NCI-H146 treated with DMSO at 0.1 percent for 48 hours (cell line): ENCODE measurements at regions not wholly inside any gene's neighbourhood (a gene's known extent, or its start where the extent isn't known, plus 50 kb on each side); places are given as distances from the start of the nearest gene placed in this dataset.

Experiments used
- DNase-seq: peaks from one replicate; lab custom pipeline; 2025; ENCODE audit not compliant: unreplicated experiment; lab: John Stamatoyannopoulos, UW

DNA sequence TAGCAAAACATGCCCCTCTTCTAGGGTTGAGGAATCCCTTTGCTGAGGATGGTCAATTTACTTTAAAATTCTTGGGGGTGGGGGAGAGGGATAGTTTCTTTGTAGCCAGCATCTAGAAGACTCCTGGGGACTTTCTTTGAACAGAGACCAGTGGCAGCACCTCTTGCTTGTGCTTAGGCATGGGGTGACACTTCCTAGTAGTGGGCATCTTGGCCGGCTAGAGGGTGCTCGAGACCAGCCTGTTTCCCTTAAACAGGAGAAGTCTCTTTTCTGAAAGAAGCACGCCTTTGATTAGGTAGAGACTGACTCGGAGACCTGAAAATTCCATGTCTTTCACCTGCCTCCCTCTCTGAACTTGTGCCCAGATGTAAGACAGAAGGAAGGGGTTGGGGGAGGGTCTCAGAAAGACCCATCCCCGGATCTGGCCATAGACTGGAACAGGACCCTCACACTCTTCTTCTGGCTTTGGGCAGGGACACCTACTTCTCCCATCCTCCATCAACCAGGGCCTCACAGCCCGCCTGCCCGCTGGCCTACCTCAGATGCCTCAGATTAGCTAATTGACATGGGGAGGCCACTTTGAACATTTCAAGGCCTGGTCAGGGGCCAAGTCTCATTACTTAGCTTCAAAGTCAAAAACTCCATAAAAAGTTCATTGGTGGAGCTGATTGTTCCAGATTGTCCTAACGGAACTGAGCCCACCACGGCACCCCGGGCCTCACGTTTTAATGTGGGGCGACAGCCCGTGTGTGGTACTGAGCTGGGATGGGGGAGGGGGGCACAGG lies 172.2 kb downstream of the CDC5L start:
- no peak for DNase-seq

GRCh38 chr6:44560458-44561059 lies 173.1 kb downstream of the CDC5L start:
- no peak for DNase-seq

GRCh38 chr6:44561060-44561623 lies 173.6 kb downstream of the CDC5L start:
- no peak for DNase-seq

DNA sequence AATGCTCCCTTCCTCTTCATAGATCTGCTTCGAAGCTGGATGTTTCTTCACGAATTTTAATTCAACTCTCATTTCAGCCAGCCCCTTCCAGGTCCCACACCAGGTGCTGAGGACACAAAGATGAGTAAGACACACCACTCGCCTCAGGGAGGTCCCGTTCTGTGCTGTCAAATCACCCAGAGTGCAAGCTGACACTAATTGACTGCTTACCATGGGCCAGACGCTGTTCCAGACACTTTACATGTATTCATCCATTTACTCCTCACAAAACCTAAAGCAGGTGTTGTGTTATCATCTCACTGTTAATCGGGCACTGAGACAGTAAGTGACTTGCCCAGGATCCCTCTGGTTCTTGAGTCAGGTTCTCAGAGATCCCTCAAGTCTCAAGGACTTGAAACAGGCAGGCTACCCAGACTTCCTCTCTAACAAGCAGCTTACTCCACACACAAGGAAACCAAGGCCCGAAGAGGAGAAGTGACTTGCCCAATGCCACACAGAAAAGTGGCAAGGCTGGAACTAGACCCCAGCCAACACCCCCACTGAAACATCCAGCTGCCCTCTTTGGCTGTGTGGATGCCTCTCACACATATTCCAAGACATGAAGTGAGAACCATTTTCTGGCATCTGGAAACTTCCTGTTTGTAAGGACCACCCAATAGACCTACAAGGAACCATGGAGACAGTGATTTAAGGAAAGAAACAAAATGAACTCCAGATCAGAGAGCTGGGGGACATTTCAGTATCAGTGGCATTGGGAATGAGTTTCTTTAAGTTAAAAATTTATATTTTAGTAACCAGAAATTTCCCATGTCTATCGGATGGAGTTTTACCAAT lies 174.5 kb downstream of the CDC5L start:
- DNase-seq = no peak

GRCh38 chr6:44563397-44563796 lies 175.9 kb downstream of the CDC5L start:
- DNase-seq = no peak

DNA sequence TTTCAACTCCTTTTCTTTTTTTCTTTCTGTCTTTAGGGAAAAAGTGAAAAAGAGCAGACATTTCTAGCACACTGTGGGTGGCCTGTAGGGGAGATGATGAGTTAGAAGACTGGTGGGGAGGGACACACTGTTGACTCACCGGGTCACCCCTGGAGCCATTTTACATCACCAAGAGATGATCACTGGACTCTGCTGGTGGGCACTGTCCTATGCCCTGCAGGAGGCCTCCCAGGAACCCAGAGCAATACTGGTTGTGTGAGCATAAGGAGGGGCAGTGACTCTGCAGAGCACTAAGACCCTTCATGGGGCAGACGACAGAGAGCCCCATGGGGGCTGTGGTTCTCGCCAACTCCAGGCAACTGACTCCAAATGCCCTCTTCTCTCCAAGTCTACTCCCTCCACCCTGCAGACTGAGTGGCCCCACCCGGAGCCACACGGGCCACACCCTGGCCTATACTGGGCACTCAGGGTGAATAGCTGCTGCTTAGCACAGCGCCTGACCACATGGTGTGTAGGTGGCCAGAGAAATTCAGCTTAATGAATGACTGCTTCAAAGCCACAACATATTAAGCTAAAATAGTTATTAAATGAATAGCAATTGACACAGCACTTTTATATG lies 177.5 kb downstream of the CDC5L start:
- DNase-seq = no peak

DNA sequence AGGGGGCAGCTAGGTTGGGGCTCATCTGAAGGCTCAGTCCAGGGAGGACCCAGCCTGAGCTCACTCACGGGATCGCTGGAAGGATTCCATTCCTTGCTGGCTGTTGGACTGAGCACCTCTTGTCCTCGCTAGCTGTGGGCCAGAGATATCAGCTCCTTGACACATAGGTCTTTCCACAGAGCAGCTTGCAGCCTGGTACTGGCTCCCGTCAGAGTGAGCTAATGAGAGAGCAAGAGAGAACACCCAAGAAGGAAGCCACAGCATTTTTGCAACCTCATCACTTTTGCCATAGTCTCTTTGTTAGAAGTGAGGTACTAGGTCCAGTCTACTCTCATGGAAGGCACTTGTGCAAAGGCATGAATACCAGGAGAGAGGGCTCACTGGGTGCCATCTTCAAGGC lies 179.9 kb downstream of the CDC5L start:
- no peak for DNase-seq

- no peak for DNase-seq
These were observed 181.6 kb downstream of the CDC5L start for GRCh38 chr6:44569131-44569530.

DNA sequence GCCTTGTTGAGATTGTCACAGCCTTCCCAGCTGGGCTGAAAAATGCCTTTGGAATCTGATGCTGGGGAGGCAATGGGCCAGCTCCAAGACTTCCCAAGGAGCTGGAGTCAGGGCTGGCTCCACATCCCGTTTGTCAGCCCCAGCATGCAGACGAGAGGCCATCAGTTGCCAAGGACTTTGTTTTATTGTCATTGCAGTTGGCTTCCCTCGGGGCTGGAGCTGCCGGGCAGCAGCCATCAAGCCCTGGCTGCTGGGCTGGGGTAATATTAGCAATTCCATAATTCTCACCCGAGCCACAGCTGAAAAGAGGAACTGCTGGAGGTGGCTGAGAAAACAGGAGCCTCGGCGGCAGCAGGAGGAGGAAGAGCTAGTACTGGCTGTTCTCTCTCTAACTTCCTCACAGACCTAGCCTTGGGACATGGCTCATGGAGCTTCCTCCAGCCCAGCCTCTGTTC lies 182.5 kb downstream of the CDC5L start:
- no peak for DNase-seq

DNA sequence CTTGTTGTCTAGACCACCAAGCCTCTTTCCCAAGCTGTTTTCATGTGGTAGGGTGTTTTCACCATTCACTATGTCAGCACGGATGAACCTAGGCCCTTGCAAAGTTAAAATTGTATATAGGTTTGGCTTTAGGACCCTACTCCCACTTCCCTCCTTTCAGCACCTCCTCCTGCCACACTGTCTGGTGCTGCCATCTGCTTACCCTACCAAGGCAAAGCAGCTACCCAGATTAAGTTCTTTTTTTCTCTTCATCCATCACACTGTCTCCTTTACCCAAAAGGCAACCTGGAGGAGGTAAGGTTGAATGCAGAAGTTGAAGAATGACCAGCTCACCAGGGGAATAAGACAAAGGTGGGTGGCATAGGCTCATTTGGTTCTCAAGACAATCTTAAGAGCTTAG lies 184.0 kb downstream of the CDC5L start:
- no peak for DNase-seq

DNA sequence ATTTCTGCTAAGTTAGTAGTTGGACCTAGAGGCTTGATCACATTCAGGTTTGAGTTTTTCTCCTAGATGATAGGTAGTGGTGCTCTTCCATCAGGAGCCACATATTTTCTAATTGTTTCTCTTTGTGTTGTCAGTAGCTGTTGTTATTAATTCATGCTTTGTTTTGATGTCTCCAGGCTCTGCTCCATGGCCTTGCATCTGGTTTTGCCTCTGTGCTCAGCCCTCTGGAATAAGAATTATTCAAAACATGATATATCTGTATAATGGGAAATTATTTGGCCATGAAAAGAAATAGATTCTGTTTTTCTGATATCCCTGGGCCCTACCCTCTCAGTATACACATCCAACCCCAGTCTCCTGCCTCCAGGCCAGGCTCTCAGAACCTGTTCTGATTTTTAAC lies 184.8 kb downstream of the CDC5L start:
- no peak for DNase-seq

GRCh38 chr6:44575644-44576043 lies 188.1 kb downstream of the CDC5L start:
- no peak for DNase-seq

DNA sequence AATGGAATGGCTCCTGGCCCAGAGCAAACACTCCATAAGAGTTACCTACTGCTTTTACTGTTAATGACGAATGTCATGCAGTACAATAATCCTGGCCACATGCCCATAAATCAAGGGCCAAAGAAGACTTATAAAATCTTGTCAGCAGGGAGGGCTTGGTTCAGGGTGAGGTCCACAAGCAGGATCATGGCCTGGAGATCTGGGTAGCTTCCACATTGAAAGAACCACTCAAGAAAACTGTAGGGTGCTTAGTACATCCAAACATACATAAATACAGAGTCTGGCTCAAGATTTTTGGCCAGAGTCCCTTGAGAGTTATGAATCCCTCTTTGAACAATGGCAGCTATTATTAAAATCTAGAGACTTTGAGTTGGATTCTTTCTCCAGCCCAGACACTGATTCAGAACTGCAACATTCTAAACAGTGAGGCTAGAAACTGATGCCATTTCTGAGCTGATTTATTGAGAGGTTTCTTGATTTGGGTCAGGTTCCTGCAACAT lies 188.7 kb downstream of the CDC5L start:
- no peak for DNase-seq

DNA sequence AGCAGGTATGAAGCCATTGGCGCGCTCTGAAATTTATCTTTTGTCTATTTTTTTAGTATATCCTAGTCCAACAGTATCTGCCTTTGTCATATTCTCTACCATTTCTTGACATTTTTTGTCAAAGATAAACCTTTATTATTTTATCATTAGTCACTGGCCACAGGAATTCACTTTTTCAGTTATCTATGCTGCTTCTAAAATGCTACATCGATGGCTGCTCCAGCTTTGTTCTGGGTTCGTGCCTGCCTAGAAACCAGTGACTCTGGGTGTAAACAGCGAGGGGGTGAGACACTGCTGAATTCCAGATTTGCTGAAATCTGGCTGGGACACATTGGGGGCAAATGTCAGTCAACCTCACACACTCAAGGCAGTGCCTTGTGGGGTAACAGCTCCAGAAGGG lies 193.4 kb downstream of the CDC5L start:
- no peak for DNase-seq

- no peak for DNase-seq
These were observed 195.4 kb downstream of the CDC5L start for GRCh38 chr6:44582930-44583329.

- no peak for DNase-seq
These were observed 203.0 kb downstream of the CDC5L start for GRCh38 chr6:44590471-44590870.

GRCh38 chr6:44593539-44593944 lies 206.0 kb downstream of the CDC5L start:
- peak; percentile 8 for DNase-seq

DNA sequence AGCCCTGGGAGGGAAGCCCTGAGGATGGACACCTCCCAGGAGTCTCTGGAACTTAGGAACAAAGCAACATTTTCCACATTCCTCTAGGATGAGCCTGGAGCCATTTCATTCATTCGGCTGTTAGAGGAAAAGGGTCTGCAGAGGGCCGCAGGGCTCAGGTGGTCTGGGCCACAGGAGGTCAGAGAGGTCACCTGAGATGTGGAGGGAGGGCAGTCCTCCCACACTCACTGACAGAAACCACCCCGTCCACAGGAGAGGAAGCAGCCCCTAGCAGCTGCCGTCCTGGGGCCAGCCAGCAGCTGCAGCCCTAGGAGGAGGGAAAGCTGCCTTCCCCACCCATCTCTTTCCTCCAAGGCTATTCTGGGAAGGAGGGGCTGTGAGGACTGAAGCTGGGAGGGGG lies 207.0 kb downstream of the CDC5L start:
- no peak for DNase-seq

DNA sequence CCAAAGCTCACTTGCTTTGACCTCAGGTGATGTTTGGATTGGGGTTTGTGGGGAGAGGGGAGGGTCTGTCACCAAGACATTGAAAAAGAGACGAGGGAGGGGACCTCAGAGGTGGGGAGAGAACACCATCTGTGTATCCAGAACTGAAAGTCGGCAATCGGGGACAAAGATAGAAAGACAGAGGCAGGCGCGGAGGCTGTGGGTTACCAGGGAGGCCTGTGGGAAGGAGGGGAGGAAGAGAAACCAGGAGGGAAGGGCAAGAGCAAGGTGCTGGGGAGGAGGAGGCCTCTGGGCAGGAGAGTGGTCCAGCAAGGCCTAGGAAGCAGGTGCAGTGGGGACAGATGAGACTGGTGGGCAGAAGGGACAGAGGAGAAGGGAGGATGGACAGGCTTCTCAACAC lies 211.2 kb downstream of the CDC5L start:
- no peak for DNase-seq

DNA sequence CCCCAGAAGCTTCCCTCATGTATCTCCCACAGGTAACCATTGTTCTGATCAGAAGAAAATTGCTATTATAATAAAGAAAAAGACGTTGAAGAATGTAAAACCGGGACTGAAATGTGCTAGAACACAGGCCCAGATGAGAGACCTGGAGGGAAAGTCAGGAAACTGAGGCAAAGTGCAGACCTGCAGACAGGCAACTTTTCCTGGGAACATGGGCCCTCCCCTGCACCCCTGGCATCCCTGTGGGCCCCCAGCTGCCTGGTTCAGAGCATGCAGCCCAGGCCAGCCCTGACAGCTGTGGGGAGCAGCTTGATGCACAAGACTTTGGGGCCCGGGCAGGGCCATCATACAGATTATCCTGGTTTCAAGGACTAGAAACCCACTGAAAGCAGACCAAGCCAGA lies 212.2 kb downstream of the CDC5L start:
- DNase-seq = no peak
